ENCODE measurements at regions not wholly inside any gene's neighbourhood (a gene's known extent, or its start where the extent isn't known, plus 50 kb on each side); places are given as distances from the start of the nearest gene placed in this dataset.

GRCh38 chr10:29804025-29804852, 169.5 kb upstream of the SVIL start:
- TF ChIP-seq, protein P1, sequence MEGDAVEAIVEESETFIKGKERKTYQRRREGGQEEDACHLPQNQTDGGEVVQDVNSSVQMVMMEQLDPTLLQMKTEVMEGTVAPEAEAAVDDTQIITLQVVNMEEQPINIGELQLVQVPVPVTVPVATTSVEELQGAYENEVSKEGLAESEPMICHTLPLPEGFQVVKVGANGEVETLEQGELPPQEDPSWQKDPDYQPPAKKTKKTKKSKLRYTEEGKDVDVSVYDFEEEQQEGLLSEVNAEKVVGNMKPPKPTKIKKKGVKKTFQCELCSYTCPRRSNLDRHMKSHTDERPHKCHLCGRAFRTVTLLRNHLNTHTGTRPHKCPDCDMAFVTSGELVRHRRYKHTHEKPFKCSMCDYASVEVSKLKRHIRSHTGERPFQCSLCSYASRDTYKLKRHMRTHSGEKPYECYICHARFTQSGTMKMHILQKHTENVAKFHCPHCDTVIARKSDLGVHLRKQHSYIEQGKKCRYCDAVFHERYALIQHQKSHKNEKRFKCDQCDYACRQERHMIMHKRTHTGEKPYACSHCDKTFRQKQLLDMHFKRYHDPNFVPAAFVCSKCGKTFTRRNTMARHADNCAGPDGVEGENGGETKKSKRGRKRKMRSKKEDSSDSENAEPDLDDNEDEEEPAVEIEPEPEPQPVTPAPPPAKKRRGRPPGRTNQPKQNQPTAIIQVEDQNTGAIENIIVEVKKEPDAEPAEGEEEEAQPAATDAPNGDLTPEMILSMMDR (IDR thresholded peaks at IDR 0.05; ENCODE audit: low read length, missing control alignments) = no peak
- peak; percentile 85 for DNase-seq (ENCODE audit: low read depth)
- no peak overlapping the region for H3K4me3 ChIP-seq (replicated peaks; ENCODE audit: low read depth, low read length)

GRCh38 chr10:29802171-29802570, 167.4 kb upstream of the SVIL start:
- H3K4me3 ChIP-seq (replicated peaks; ENCODE audit: low read depth, low read length) = no peak overlapping the region
- TF ChIP-seq, protein P1 (IDR thresholded peaks at IDR 0.05; ENCODE audit: low read length, missing control alignments) = no peak
- no peak for DNase-seq (ENCODE audit: low read depth)

GRCh38 chr10:29798921-29799690, 164.3 kb upstream of the SVIL start:
- no peak overlapping the region for H3K4me3 ChIP-seq (replicated peaks; ENCODE audit: low read depth, low read length)
- TF ChIP-seq, protein P1 (IDR thresholded peaks at IDR 0.05; ENCODE audit: low read length, missing control alignments) = no peak
- no peak for DNase-seq (ENCODE audit: low read depth)

- no peak overlapping the region for H3K4me3 ChIP-seq (replicated peaks; ENCODE audit: low read depth, low read length)
- no peak for DNase-seq (ENCODE audit: low read depth)
- TF ChIP-seq, protein P1 (IDR thresholded peaks at IDR 0.05; ENCODE audit: low read length, missing control alignments) = no peak
Measured at GRCh38 chr10:29797616-29798015, 162.8 kb upstream of the SVIL start.

DNA sequence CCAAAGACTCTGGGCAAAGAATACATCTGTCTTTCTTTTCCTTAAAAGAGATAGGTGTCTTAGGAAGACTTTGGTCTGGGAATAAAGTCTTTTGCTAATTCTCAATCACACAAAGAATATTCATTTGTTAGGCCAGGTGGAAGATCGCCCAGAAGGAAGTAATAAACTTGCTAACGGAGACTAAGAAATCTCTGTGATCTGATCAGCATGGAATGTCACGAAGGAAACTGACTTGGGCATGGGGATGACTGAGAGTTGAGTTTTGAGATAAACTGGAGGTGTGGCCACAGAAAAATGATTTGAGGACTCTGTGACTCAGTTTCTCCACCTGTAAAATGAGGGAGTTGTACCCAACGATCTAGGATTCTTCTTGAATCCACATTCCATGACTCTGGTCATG, 161.1 kb upstream of the SVIL start:
- DNase-seq (ENCODE audit: low read depth) = no peak
- TF ChIP-seq, protein P1 (IDR thresholded peaks at IDR 0.05; ENCODE audit: low read length, missing control alignments) = no peak

DNA sequence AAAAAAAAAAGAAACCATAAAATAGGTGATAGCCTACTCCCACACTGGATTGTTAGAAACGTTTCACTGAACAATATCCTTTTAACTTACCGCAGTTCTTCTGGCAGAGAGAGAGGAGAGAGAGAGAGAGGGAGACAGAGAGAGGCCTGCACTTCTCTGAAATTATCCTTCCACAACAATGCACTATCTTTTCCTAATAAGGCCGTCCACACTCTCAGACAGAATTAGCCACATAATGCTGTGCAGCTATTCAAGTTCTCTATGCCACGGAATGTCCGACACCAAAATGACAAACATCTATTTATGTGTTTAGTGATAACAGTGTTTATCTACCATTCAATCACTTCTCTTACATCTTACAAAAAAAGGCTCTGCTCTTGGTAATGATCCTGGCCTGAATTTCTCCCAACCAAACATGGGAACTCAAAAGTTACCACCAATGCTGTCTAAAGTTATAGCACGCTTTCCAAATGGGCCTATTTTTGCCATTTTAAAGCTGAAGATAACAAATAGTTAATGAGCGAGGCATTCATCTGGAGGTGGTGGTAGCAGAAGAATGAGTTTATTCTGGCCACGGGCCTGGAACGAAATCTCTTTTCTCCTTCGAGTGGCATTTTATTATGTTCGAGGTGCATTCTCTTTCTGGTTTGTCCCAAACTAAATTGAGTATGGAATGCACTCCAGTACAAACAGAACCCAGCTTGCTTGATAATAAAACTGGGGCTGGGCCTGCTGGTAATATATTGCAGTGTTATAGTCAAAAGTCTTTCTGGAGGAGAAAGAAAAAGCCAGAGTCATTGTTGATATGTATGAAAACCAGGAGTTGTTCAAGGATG, 160.2 kb upstream of the SVIL start:
- peak; percentile 36 for DNase-seq (ENCODE audit: low read depth)

More for the DNA sequence above, 161.1 kb upstream of the SVIL start:
- no peak overlapping the region for H3K4me3 ChIP-seq (replicated peaks; ENCODE audit: low read depth, low read length)

More for the DNA sequence above, 160.2 kb upstream of the SVIL start:
- H3K4me3 ChIP-seq (replicated peaks; ENCODE audit: low read depth, low read length) = no peak overlapping the region
- TF ChIP-seq, protein P1 (IDR thresholded peaks at IDR 0.05; ENCODE audit: low read length, missing control alignments) = no peak

Data from fibroblast of pulmonary artery (primary cell).